HCT116 (cell line): ENCODE measurements at regions not wholly inside any gene's neighbourhood (a gene's known extent, or its start where the extent isn't known, plus 50 kb on each side); places are given as distances from the start of the nearest gene placed in this dataset.

Source experiments
- ATAC-seq: fragments of 200-7000 bp; cut with Tn5 transposase; 2 replicates; pipeline ENCODE4 v1.9.1; 2020; ENCODE audit warnings: mild to moderate bottlenecking, moderate library complexity
- BruUV-seq: library from RNA; stranded (reverse); fragments of 400-500 nt; replicated peaks from 2 replicates; lab custom pipeline; 2021; lab: Mats Ljungman, UMichigan
- CTCF ChIA-PET: fragments of 300-600 bp; sonication (Branson Sonifier 250); formaldehyde crosslinking; loops from one replicate; lab custom pipeline; 2021; ENCODE audit warnings: antibody characterized with exemption; lab: Charles Lee
- POLR2A ChIA-PET: fragments of 300-600, 350-600 bp; sonication (Branson Sonifier 250); formaldehyde crosslinking; loops from one replicate; lab custom pipeline; 2021; ENCODE audit warnings: antibody characterized with exemption; lab: Charles Lee
- RAD21 ChIA-PET, 2 experiments: fragments of 300-600 bp; sonication (Branson Sonifier 250); formaldehyde crosslinking; loops; one replicate each; lab custom pipeline; 2023; ENCODE audit warnings: low total read pairs in 2 of 2; ENCODE audit not compliant: uncharacterized antibody in 2 of 2, unreplicated experiment in 2 of 2, low non-redundant PET in 1 of 2; lab: Charles Lee
- DNase-seq: peaks from one replicate; pipeline ENCODE4 v3.0.0-alpha.2; 2010; ENCODE audit warnings: low read depth, low spot score
- H2AFZ ChIP-seq: fragments of 200-600 bp; shearing (Covaris generic), sonication (generic); 2 replicates; pipeline ENCODE4 v1.6.1; 2017; ENCODE audit warnings: low read depth, mixed run types, mixed read lengths, antibody characterized with exemption, low read length; ENCODE audit not compliant: poor library complexity, severe bottlenecking
- H3K27ac ChIP-seq: 2 replicates; pipeline ENCODE4 v1.5.1; 2012; ENCODE audit warnings: low read depth, low read length
- H3K27me3 ChIP-seq: fragments of 200-600 bp; sonication (generic); 2 replicates; pipeline ENCODE4 v1.6.1; 2016; ENCODE audit warnings: mixed run types, low read length, mixed read lengths; ENCODE audit not compliant: insufficient read depth
- H3K36me3 ChIP-seq, 2 experiments: fragments of 200-500 bp in 1 of 2; fragments of 200-600 bp in 1 of 2; sonication (Bioruptor generic) in 1 of 2; sonication (generic) in 1 of 2; 2 replicates each; pipeline versions ENCODE4 v1.5.1 to v1.6.1; 2014 to 2016; ENCODE audit warnings: low read length in 2 of 2, inconsistent platforms in 1 of 2, mixed read lengths in 1 of 2, mixed run types in 1 of 2; ENCODE audit not compliant: insufficient read depth in 2 of 2, control insufficient read depth in 1 of 2
- H3K4me1 ChIP-seq, 2 experiments: fragments of 200-600 bp in 1 of 2; sonication (generic) in 1 of 2; 2 replicates each; pipeline versions ENCODE4 v1.5.1 to v1.6.1; 2012 to 2017; ENCODE audit warnings: low read length in 2 of 2, inconsistent platforms in 1 of 2, mild to moderate bottlenecking in 1 of 2, mixed read lengths in 1 of 2, mixed run types in 1 of 2, moderate library complexity in 1 of 2; ENCODE audit not compliant: insufficient read depth in 2 of 2, control insufficient read depth in 1 of 2
- H3K4me2 ChIP-seq: fragments of 200-600 bp; sonication (generic); 2 replicates; pipeline ENCODE4 v1.6.1; 2017; ENCODE audit warnings: mixed run types, low read length, mixed read lengths
- H3K4me3 ChIP-seq, 2 experiments: fragments of 200-600 bp in 1 of 2; sonication (generic) in 1 of 2; replicated peaks in 1 of 2; 2 replicates each; pipeline ENCODE4 v1.5.1; 2011 to 2016; ENCODE audit warnings: low read length in 2 of 2, control low read depth in 1 of 2, low read depth in 1 of 2, mild to moderate bottlenecking in 1 of 2, mixed read lengths in 1 of 2, mixed run types in 1 of 2
- H3K79me2 ChIP-seq: fragments of 200-600 bp; sonication (generic); 2 replicates; pipeline ENCODE4 v1.6.1; 2017; ENCODE audit warnings: mild to moderate bottlenecking, mixed run types, low read length, moderate library complexity, mixed read lengths; ENCODE audit not compliant: insufficient read depth
- H3K9ac ChIP-seq: fragments of 200-600 bp; sonication (generic); 2 replicates; pipeline ENCODE4 v1.6.1; 2016; ENCODE audit warnings: low read length, mixed read lengths
- H3K9me2 ChIP-seq: fragments of 200-600 bp; sonication (generic), shearing (Covaris generic); 2 replicates; pipeline ENCODE4 v1.6.1; 2017; ENCODE audit warnings: mixed run types, mild to moderate bottlenecking, moderate library complexity; ENCODE audit not compliant: insufficient read depth
- H3K9me3 ChIP-seq, 2 experiments: fragments of 200-500 bp in 1 of 2; fragments of 200-600 bp in 1 of 2; sonication (Bioruptor generic) in 1 of 2; sonication (generic) in 1 of 2; 2 replicates each; pipeline ENCODE4 v1.6.1; 2014 to 2017; ENCODE audit warnings: low read length in 2 of 2, mixed read lengths in 2 of 2, inconsistent platforms in 1 of 2, low read depth in 1 of 2, mild to moderate bottlenecking in 1 of 2, mixed run types in 1 of 2, moderate library complexity in 1 of 2; ENCODE audit not compliant: control insufficient read depth in 1 of 2, insufficient read depth in 1 of 2
- H4K20me1 ChIP-seq: fragments of 200-600 bp; sonication (generic), shearing (Covaris generic); 2 replicates; pipeline ENCODE4 v1.6.1; 2017; ENCODE audit warnings: mixed run types, mild to moderate bottlenecking, moderate library complexity; ENCODE audit not compliant: insufficient read depth
- CBX3 ChIP-seq: IDR thresholded peaks from 2 replicates; pipeline ENCODE4 v1.6.1; 2012; ENCODE audit warnings: low read depth
- ELF1 ChIP-seq: IDR thresholded peaks from 2 replicates; pipeline ENCODE4 v1.6.1; 2012; ENCODE audit warnings: low read depth, borderline replicate concordance
- EZH2 ChIP-seq: fragments of 200-600 bp; sonication (generic); IDR thresholded peaks from 2 replicates; pipeline ENCODE4 v1.6.1; 2017; ENCODE audit warnings: antibody characterized with exemption, mixed run types
- EZH2phosphoT487 ChIP-seq: fragments of 200-600 bp; IDR thresholded peaks from 2 replicates; pipeline ENCODE4 v1.6.1; 2018; ENCODE audit warnings: antibody characterized with exemption, borderline replicate concordance
- JUND ChIP-seq: IDR thresholded peaks from 2 replicates; pipeline ENCODE4 v1.6.1; 2012
- POLR2AphosphoS5 ChIP-seq: IDR thresholded peaks from 2 replicates; pipeline ENCODE4 v1.6.1; 2011; ENCODE audit warnings: mild to moderate bottlenecking, low read depth, low read length, moderate library complexity
- RAD21 ChIP-seq: IDR thresholded peaks from 2 replicates; pipeline ENCODE4 v1.6.1; 2012; ENCODE audit warnings: low read depth, mild to moderate bottlenecking
- SP1 ChIP-seq: IDR thresholded peaks from 2 replicates; pipeline ENCODE4 v1.6.1; 2012; ENCODE audit warnings: low read depth
- TCF7L2 ChIP-seq: IDR thresholded peaks from 2 replicates; pipeline ENCODE4 v1.7.0; 2011; ENCODE audit warnings: borderline replicate concordance, inconsistent platforms; ENCODE audit not compliant: insufficient read depth, insufficient read length; ENCODE audit errors: extremely low read depth
- YY1 ChIP-seq: IDR thresholded peaks from 2 replicates; pipeline ENCODE4 v1.6.1; 2011; ENCODE audit warnings: low read length, low read depth, moderate library complexity, mild to moderate bottlenecking; ENCODE audit not compliant: insufficient replicate concordance; ENCODE audit errors: extremely low read depth
- ZNF274 ChIP-seq: fragments of 200-500 bp; sonication (Bioruptor generic); IDR thresholded peaks from 2 replicates; pipeline ENCODE4 v1.6.1; 2014; ENCODE audit warnings: mild to moderate bottlenecking, low read depth, low read length, inconsistent platforms
- intact Hi-C: fragments of 100-400 bp; cut with micrococcal nuclease; formaldehyde crosslinking; loops from 2 replicates; pipeline ENCODE4 v1.10.0; 2022
- TF ChIP-seq, protein P1 (sequence below): IDR thresholded peaks from 2 replicates; pipeline ENCODE4 v1.6.1; 2011; ENCODE audit warnings: mild to moderate bottlenecking, low read length, moderate library complexity; ENCODE audit not compliant: insufficient replicate concordance; ENCODE audit errors: extremely low read depth
- TF ChIP-seq, protein P2 (sequence below): IDR thresholded peaks from 2 replicates; pipeline ENCODE4 v1.6.1; 2012
- TF ChIP-seq, protein P3 (sequence below): IDR thresholded peaks from 2 replicates; pipeline ENCODE4 v1.6.1; 2012; ENCODE audit warnings: low read depth
- TF ChIP-seq, protein P4 (sequence below): IDR thresholded peaks from 2 replicates; pipeline ENCODE4 v1.6.1; 2012

DNA sequence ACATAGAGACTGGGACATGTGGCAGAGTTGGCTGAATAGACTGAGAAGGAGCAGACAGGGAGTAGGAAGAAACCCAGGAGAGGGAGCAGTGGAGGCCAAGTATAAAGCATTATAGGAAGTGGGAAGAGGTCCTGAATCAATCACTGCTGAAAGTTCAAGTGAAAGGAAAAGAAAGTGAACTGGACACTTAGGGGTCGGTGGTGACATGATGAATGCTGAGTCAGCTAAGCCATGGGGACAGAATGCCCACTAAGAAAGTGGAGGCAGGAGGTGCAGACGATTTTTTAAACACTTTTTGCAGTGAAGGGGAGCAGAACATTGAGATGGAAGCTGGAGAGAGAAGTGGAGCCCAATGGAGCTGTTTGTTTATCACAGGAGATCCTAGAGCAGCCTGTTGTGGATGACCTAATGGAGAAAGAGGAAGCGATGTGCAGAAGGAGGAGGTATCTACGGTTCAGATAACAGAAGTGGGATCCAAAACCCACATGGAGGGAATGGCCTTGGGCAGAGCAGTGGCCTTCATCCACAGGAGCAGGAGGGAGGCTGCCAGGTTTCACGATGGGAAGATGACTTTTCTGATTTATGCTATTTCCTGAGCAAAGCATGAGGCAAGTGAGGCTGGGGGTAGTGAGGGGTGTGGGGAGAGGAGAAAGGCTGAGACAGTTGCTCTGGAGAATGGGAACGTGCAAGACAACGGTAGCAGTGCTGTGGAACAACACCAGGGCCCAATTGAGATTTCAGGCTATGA lies 208.2 kb downstream of the RPLP1 start:
- Histone ChIP-seq H3K36me3 (no peaks in the 10 kb centered on the region), H2AFZ (no peak overlapping the region), H3K27ac (no peak overlapping the region), H3K9me3 (no peaks in the 10 kb centered on the region), H3K4me2 (no peak overlapping the region), H3K27me3 (peaks cover 20% of the 10 kb centered on the region; the same call in 1 of the 2 replicates), H4K20me1 (no peaks in the 10 kb centered on the region), H3K4me3 (no peak overlapping the region), H3K79me2 (no peaks in the 10 kb centered on the region), H3K9ac (no peak overlapping the region), H3K9me2 (no peaks in the 10 kb centered on the region), H3K4me1 (no peaks in the 10 kb centered on the region)
- TF ChIP-seq, protein P1, sequence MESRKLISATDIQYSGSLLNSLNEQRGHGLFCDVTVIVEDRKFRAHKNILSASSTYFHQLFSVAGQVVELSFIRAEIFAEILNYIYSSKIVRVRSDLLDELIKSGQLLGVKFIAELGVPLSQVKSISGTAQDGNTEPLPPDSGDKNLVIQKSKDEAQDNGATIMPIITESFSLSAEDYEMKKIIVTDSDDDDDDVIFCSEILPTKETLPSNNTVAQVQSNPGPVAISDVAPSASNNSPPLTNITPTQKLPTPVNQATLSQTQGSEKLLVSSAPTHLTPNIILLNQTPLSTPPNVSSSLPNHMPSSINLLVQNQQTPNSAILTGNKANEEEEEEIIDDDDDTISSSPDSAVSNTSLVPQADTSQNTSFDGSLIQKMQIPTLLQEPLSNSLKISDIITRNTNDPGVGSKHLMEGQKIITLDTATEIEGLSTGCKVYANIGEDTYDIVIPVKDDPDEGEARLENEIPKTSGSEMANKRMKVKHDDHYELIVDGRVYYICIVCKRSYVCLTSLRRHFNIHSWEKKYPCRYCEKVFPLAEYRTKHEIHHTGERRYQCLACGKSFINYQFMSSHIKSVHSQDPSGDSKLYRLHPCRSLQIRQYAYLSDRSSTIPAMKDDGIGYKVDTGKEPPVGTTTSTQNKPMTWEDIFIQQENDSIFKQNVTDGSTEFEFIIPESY = no peak
- TF ChIP-seq EZH2 = no peak
- TF ChIP-seq CBX3 = no peak
- no peak for TF ChIP-seq POLR2AphosphoS5
- no peak for TF ChIP-seq TCF7L2
- no peak for TF ChIP-seq EZH2phosphoT487
- TF ChIP-seq, protein P2, sequence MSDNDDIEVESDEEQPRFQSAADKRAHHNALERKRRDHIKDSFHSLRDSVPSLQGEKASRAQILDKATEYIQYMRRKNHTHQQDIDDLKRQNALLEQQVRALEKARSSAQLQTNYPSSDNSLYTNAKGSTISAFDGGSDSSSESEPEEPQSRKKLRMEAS = no peak
- TF ChIP-seq, protein P3, sequence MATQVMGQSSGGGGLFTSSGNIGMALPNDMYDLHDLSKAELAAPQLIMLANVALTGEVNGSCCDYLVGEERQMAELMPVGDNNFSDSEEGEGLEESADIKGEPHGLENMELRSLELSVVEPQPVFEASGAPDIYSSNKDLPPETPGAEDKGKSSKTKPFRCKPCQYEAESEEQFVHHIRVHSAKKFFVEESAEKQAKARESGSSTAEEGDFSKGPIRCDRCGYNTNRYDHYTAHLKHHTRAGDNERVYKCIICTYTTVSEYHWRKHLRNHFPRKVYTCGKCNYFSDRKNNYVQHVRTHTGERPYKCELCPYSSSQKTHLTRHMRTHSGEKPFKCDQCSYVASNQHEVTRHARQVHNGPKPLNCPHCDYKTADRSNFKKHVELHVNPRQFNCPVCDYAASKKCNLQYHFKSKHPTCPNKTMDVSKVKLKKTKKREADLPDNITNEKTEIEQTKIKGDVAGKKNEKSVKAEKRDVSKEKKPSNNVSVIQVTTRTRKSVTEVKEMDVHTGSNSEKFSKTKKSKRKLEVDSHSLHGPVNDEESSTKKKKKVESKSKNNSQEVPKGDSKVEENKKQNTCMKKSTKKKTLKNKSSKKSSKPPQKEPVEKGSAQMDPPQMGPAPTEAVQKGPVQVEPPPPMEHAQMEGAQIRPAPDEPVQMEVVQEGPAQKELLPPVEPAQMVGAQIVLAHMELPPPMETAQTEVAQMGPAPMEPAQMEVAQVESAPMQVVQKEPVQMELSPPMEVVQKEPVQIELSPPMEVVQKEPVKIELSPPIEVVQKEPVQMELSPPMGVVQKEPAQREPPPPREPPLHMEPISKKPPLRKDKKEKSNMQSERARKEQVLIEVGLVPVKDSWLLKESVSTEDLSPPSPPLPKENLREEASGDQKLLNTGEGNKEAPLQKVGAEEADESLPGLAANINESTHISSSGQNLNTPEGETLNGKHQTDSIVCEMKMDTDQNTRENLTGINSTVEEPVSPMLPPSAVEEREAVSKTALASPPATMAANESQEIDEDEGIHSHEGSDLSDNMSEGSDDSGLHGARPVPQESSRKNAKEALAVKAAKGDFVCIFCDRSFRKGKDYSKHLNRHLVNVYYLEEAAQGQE = no peak
- TF ChIP-seq, protein P4, sequence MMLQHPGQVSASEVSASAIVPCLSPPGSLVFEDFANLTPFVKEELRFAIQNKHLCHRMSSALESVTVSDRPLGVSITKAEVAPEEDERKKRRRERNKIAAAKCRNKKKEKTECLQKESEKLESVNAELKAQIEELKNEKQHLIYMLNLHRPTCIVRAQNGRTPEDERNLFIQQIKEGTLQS = no peak
- TF ChIP-seq SP1 = no peak
- no peak for TF ChIP-seq ZNF274
- no peak for TF ChIP-seq JUND
- no peak for TF ChIP-seq ELF1
- no peak for TF ChIP-seq YY1
- no peak for TF ChIP-seq RAD21
- intact Hi-C loops = no loop called here
- no TSS peak for BruUV-seq
- ChIA-PET CTCF (no interaction called here), RAD21 (no interaction called here), POLR2A (no interaction called here)
- DNase-seq (no peak), ATAC-seq (no peak)
